ENCODE measurements at regions not wholly inside any gene's neighbourhood (a gene's known extent, or its start where the extent isn't known, plus 50 kb on each side); places are given as distances from the start of the nearest gene placed in this dataset.
"Not testable (repeated sequence)": the region's sequence is repeated elsewhere in the genome, so short reads cannot be mapped to it uniquely, and the experiment has no call there.

DNA sequence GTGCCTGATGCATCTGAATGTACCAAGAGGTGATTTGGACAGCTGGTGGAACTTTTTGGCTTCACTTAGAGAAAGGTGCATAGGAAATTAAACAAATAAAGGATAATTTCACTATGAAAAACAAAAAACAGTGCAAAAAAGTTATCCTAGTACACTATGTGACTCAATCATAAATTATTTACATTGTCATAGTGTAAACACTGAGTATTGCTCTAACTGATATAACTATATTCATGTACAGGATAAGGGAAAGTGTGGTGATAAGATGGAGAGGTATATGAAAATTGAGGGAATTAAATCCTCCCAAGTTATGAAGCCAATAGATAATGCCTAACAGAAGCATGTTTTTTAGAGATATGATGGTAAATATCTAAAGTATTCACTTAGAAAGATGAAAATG is 50.2 kb upstream of the CPNE4 start:
- DNase-seq (ENCODE audit: low read depth): no peak

DNA sequence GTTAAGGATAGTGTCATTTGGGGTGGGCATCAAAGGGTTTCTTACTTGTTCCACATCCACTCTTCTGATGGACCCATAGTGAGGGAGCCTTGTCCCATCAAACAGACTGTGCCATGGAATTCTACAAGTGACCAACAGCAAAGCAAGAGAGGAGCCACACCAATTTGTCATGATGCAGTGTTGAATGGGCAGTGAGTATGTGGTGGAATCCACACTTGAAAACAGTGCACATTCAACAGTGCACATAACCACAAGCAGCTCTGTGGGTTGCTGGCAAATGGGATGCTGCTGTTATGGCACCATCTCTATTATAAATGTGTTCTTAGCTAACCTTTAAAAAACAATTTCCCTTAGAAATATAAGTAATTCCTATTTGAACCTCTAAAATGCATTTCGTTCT is 52.5 kb upstream of the CPNE4 start:
- DNase-seq (ENCODE audit: low read depth): no peak

DNA sequence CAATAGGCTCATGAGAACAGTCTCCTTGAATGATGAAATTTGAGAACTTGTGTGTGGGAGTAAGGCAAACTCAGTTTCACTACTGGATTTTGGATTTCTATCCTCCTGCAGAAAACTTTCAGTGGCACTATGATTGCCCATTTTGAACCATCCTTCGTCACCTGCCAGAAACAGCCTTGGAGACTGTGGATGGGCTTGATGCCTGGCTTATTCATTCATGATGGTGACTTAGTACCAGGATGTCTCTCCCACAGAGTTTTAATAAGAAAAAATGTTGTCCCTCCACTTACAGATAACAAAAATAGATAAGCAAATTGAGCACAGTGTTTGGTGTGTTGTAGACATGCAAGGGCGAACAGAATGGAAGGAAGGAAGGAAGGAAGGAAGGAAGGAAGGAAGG is 53.5 kb upstream of the CPNE4 start:
- DNase-seq (ENCODE audit: low read depth): no peak

DNA sequence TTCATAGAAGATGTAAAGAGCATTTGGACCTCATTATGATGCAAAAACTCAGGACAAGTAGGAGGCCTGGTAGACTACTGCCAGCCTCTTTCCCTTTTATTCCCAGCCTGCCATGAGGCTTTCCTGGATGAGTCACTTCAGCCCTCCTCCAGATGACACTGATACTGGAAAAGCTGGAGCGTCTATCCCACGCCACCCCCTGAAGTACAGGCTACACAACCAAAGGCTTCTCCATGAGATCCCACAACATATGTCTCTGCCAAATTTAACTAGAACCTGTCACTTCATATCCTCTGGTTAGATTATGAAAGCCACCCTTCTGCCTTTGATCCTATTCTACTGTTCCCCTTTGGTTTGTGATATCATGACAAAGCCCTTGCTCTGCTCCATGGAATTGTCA is 56.1 kb upstream of the CPNE4 start:
- no peak for DNase-seq (ENCODE audit: low read depth)

DNA sequence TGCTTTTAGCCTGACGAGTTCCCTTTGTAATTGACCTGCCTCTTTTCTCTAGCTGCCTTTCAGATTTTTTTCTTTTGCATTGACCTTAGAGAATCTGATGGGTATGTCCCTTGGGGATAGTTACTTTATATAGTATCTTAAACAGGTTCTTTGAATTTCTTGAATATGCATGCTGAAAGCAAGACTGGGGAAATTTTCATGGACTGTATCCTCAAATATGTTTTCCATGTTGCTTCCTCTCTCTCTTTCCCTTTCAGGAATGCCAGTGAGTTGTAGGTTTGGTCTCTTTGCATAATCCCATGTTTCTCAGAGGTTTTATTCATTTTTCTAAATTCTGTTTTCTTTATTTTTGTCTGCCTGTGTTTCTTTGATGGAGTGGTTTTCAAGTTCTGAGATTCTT is 81.8 kb upstream of the CPNE4 start:
- no peak for DNase-seq (ENCODE audit: low read depth)

DNA sequence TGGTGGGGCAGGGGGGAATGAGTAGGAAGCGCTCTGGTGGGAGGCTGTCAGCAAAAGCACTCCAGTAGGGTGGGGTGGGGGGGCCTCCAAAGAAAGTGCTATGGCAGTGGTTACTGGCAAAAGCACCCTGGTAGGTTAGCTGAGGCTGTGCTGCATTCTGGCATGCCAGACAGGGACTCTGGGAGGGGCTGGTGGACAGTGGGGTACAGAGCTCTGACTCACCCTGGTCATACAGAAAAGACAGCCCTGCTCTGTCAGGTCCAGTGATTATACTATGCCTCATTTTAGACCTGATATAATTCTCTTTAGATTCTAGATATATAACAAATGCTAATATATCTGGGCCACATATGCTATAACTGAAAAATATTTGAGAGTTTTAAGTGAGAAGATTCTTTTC is 82.8 kb upstream of the CPNE4 start:
- DNase-seq (ENCODE audit: low read depth): no peak

DNA sequence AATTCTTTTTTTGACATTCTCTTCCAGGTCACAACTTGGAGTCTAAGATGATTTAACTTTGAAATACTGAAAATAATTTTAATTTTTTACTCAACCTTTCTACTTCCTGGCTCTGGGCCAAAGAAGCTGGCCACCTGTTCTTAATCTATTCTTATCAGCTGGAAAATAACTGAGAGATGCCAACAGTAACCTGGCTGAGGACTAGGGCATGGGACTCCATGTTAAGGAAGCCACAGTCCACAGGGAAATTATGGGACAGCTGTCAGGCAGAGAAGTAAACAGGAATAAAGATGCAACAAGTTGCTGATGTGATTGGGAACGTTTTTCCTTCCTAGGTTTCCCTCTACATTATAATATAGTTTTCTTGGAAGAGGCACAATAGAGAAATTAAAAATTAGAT is 84.7 kb upstream of the CPNE4 start:
- no peak for DNase-seq (ENCODE audit: low read depth)

DNA sequence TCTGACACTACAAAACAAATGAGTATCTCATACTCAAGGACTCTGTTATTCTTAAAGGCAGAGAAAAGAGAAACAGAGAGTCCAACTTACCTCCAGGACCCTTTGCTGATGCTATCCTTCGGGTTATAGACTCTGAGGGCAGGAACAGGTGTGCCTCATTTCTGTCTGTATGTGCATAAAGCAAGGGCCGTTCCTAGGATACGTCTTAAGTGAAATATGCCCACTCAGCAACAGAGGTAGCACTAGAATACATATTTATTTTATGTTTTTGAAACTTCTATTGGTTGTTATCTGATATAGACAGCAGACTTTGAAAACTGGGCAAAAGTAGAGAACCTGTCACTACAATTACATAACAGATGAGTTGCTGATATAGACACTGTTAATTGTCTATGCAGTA is 89.3 kb upstream of the CPNE4 start:
- no peak for DNase-seq (ENCODE audit: low read depth)

DNA sequence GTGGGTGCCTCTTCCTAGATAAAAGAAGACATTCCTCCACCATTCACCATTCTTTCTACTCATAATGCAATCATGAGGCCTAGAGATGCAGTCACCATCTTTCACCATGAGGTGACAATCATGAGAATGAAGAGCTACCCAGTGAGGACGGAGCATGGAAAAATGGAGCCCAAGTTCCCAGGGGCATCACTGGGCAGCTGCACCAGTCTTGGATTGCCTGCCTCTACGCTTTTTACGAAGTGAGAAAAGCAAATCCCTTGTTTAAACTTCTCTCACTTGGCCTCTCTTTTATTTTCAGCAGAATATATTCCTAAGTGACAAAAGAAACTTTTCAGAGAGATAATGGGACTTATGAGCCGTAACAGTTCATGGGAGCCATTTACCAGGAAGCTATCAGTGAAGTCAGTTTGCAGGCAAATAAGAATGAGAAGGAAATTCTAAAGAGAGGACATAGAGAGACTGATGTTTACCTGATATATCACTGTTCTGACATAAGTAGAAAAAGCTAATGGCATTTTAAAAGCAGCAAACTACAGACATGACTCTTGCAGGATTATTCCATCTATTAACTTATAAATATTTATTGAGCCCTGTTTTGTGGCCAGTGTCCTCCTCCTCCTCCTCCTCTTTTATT is 90.0 kb upstream of the CPNE4 start:
- no peak for DNase-seq (ENCODE audit: low read depth)

DNA sequence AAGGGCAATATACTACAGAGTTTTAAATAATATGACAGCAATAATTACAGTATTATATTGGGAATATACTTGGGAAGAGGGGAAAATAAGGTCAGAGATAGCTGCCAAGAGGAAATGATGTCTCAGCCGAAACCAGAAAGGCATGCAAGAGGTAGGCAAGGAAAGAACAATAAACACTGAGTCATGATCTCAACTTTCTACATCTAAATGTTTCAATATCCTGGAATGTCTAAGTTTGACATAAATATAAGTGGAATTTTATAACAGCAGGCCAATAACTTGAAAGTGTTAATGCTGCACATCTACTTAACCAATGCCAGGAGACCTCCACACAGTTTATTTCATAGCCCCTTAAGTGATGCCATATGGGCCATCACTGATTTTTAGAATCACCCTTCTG is 99.8 kb upstream of the CPNE4 start:
- DNase-seq (ENCODE audit: low read depth): peak; percentile 91

DNA sequence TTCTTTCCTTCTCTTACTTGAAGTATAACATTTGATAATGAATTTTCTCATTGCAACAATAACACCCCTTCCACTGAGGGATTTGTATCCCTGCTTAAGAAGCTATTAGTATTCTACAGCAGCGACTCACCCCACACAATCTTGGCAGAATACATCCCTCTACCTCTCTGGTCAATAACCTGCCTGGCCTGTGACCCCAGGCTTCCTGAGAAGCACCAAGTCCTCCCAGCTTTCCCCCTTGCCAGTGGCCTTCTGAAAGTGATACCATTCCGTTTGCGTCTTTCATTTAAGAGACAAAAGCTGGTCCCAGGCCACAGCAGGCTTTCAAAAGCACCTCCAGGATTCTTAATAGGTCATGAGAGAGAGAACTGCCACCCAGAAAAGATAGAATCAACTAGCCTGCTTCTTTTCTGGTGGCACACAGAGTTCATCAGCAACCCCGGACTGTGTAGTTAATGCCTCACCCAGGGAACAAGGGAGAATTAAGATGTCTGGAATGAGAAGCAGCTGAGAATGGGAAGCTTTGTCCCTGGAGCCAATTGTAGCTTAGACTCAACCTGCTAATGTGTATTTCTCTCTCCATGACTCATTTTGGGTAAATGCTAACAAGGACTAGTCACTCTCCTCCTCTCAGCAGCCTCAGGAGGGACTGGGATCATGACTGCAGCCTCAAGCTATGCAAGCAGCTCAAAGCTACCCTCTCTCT is 101.0 kb upstream of the CPNE4 start:
- peak; percentile 99 for DNase-seq (ENCODE audit: low read depth)

DNA sequence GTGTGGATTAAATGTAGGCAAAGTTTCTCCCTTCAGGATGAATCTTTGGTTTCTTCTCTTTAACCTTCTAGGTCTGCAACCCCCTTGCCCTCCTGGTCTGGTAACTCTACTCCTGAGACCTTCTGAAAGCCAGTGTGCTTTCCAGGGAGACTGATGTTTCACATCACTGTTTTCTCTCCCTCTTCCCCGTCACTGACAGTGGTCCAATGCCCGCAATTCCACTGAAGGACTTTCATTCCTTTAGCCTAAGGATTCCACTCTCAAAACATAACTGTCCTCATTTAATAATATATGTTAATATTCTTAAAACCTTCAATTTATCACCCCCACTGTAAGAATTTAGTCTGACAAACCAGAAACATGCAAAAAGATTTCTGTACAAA is 101.5 kb upstream of the CPNE4 start:
- DNase-seq (ENCODE audit: low read depth): no peak

DNA sequence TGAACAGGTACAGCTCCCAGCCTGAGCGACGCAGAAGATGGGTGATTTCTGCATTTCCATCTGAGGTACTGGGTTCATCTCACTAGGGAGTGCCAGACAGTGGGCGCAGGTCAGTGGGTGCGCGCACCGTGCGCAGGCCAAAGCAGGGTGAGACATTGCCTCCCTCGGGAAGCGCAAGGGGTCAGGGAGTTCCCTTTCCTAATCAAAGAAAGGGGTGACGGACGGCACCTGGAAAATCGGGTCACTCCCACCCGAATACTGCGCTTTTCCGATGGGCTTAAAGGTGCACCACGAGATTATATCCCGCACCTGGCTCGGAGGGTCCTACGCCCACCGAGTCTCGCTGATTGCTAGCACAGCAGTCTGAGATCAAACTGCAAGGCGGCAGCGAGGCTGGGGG is 102.1 kb upstream of the CPNE4 start:
- DNase-seq (ENCODE audit: low read depth): not testable (repeated sequence)

DNA sequence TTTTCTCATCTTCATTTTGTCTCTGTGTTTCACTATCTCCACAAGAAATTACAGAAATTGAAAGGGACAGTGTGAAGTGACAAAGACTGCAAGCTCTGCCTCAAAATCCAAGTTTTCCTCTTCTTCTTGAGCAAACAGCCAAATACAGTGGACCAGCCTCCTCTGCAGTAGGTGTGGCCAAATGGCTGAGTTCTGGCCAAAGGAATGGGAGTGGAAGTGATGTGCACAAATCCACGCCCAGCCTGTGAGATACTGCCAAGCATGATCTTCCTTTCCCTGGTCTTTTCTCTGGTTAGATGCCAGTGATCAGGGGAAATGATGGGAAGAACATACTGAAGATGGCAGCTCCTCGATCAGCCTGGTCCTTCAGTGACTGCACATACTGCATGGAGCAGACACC is 111.0 kb upstream of the CPNE4 start:
- DNase-seq (ENCODE audit: low read depth): no peak

DNA sequence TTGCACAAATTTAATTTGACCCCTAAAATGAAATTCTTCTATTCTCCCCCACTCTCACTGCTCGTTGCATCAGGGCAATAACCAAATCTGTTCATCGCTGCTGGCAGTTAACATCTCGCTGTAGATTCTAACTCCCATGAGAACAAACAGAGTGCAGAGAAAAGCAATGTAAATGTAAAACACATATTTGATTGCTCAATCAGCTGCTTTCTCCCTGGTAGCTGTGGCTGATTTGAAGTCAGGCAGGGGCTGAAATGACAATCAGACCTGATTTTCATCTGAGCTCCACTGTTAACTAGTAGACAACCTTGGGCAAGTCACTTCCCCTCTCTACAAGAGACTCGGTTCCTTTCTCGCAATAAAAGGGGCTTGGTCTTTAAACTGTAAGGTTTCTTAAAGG is 119.8 kb upstream of the CPNE4 start:
- DNase-seq (ENCODE audit: low read depth): no peak

DNA sequence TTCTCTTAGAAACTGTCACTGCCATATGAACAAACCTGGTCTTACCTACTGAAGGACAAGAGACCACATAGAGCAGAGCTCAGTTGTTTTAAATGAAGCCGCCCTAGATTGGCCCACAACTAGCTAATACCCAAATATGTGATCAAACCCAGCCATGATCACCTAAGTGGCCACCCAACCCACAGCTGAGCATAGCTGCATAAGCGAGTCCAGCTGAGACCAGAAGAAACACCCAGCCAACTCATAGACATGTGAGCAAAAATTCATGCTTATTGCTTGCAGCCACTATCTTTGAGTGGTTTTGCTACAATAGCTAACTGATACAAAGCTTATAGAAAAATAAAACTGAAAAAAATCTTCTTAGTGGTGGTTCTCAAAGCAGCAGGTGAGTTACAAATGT is 124.3 kb upstream of the CPNE4 start:
- no peak for DNase-seq (ENCODE audit: low read depth)

DNA sequence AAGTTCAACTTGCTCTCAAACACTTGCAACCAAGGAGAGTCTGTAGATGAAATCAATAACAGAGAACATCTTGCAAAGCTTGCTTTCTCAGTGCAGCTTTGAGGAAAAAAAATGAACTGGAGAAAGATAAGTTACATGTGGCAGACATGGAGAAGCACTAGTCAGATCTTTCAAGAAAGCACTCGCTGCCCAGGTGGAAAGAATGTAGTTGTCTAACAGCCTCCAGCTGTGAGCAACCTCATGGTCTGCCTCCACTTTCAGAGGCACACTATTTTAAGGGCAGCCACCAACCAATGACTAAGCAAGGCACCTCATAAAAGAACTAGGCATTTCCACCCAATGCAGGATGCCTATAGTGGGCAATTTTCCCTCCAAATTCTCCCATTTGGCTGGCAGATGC is 125.4 kb upstream of the CPNE4 start:
- no peak for DNase-seq (ENCODE audit: low read depth)

DNA sequence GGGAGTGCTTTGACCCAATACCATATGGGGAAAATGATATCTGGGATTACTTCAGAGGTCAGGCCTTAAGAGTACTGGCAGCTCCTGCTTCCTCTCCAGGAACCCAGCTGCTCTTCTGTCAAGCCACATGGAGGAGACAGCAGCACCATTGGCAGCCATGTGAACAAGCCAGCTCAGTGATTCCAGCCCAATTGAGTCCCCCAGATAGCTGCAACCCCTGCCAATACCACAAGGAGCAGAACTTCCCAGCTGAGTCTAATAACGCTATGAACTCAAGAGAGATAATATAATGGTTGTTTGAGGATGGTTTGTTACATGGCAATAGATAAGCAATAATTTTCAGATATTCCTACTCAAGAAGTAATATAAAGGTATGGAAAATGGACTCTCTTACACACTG is 126.8 kb upstream of the CPNE4 start:
- no peak for DNase-seq (ENCODE audit: low read depth)

DNA sequence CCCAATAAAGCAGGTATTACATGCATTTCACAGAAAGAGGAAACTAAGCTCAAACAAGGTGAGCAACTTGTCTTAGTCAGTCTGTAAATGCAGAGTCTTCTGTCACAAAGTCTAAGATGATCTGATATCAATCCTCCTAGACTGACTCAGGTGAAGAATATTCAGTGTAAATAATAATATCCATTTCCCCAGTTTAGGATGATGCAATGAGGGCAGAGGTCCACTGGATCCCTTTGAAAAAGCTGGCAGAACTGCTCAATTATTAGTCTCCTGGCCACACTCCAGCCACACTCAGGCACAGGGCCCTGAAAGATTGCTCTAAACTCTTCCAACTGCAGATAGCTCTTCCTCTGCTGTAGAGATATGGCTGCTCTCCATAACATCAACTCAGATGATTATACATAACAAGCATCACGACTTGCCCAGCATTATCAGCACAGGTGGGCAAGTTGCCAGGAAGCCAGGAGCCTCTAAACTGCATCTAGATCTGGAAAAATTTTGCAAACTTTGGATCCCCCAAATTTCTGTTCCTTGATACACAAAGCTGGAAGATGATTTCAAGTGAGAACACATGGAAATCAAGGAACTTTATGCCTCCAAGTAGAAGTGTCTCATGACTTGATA is 129.8 kb upstream of the CPNE4 start:
- DNase-seq (ENCODE audit: low read depth): peak; percentile 2

DNA sequence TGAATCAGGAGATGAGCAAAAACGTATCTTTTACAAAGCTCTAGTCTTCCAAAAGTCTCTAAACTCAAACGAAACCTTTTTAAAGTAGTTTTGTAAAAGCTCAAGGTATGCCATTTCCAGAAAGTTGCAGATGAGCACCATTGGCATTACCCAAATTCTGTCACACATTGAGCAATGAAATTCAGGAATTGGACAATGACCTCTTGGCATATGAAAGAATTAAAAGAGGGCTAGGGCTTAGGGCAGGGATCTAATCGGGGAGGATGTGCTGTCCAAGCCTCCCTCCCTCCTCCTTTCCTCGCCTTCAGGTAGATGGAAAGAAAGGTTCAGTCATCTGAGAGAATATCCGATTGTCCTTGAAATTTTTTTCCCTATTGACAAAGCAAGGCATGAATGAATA is 133.1 kb upstream of the CPNE4 start:
- DNase-seq (ENCODE audit: low read depth): no peak

DNA sequence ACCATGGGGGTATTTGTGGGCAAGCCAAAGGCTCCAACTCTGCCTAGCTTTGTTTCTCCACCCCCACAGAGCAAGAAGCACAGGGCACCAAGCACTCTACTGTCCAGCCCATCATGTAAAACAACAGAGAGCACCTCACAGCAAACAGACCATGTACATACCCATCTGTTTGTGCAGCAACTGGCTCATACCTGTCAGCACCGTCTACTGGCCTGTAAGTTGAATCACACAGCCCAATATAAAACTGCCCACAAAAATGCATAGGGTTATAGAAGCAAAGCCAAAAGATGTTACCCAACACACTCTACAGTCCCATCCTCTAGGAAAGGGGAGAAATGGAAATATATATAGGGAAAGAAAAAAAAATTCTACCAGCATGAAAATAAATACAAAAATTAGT is 139.7 kb upstream of the CPNE4 start:
- no peak for DNase-seq (ENCODE audit: low read depth)

DNA sequence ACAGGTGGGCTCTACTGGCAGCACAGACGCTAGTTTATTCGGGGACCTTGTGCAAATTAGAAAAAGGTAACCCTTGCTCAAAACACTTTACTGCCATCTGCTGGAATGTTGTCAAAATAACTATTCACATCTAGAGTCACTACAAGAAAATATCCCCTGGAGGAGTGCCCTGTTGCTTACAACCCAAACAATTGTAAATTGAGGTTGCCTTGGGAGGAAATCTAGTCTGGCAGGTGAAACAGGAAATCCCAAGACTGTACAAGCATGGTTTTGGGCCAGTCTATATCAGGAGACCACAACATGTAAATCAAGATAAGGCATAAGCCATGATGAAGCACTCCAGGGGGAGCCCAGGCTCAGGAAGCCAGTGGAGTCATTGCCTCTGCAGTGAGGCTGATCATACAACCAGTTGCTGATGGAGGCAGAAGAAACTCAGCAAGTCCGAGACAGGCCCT is 136.8 kb upstream of the ACP3 start:
- DNase-seq (ENCODE audit: low read depth): peak; percentile 32

DNA sequence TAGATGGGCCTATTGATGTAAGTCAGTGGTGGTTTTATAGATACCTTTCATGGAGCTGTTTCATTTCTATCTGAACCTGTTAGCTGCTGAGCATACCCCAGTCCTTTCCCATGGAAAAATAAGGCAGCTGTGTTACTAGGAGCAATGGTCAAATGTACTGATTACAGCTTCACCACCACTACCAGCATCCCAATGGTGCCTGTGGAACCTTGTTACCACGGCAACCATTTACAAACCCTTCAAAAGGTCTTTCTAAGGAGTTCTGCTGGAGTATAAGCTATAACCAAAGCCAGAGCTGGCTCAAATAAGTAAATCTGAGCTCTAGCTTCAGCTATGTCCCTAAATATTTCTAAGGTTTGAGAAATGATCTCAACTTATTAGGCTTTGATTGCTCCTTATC is 133.4 kb upstream of the ACP3 start:
- no peak for DNase-seq (ENCODE audit: low read depth)

DNA sequence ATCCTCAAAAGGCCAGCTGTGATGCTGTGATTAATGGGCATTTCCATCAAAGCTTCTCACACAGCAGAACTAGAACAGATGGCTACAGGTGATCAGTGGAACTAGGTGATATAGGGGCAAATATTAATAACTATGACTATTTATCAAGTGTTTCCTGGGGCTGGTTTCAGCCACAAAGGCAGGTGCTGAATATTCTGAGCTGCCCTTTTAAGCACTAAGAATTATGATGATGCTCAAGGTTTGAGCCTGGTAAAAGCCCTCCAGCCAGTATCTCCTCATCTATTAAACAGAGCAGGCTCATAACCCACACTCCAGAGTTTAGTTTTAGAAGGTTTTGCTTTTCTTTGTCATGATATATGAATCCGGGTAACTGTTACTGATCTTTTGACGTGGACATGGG is 129.5 kb upstream of the ACP3 start:
- DNase-seq (ENCODE audit: low read depth): no peak
